Ramos (cell line): ENCODE measurements at regions not wholly inside any gene's neighbourhood (a gene's known extent, or its start where the extent isn't known, plus 50 kb on each side); places are given as distances from the start of the nearest gene placed in this dataset.
"Not testable (repeated sequence)": the region's sequence is repeated elsewhere in the genome, so short reads cannot be mapped to it uniquely, and the experiment has no call there.

Experiments used
- in situ Hi-C: fragments of 300-500 bp; cut with MboI; formaldehyde crosslinking; loops from one replicate; pipeline ENCODE4 v1.14.3; 2022; ENCODE audit warnings: low sequenced_read_pairs; ENCODE audit not compliant: unreplicated experiment

DNA sequence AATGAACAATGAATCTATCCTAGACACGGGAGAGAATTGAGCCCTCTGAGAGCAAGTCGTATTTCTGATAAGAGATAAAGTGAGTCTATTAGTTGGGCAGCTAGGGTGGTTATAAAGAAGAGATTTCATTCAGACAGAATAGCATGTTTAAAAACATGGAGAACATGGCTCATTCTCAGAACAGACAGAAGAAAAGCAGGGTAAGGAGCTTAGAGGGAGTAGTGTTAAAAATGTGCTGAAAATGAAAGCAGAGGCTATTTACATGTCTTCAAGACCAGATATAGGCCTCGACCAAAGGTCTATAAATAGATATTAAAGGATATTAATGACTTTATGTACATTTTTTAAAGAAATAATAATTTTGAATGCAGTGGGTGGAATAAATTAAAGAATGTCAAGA is 149.5 kb downstream of the SLITRK1 start:
- in situ Hi-C loops: no loop called here

DNA sequence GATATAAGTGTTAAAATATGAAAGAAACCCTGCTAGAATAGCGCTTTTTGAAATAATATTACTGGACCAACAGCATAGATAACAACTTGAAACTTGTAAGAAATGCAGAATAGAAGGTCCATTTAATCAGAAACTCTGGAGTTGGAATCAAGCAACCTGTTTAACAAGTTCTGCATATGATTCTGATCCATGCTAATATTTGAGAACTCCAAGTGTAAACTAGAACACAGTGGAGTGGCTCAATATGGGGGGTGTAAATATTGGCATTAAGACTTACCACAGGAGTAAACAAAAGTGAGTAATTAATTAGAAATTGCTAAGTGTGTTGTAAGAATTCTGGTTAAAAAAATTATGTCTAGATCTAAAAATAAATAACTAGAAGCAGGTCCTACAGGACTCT is 151.2 kb downstream of the SLITRK1 start:
- in situ Hi-C loops: no loop called here

DNA sequence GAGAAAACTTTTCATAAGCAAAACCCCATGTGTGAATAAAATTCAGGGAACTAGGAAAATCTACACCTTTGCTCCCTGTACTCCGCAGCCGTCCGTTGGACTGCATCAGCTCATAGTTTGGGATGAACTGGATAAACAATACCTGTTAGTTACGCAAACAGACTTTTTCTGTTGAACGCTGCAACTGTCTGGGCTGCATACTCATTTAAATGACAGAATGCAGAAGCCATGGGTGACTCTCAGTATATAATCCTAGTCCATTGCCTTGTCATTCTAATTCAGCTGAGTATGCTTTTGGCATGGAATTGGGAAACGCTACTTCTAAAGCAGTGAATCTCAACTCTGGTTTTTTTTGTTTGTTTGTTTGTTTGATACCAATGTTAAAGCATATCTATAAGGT is 151.6 kb downstream of the SLITRK1 start:
- in situ Hi-C loops: no loop called here

DNA sequence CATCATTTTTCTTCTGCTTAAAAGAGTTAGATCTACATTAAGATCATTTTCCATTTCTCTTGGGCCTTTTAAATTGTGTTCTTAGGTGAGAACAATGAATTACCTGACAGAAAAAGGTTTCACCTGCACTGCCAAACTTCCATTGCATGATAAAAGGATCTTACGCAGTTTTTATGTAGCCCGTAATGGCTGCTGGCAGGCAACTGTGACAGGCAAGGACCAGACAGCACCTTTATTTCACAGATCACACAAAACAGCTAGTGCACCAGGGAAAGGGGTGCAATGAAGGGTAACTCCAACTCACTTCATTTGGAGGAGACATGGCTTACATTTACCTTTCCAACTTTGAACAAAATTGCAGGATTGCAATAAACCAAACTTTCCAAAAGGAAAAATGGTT is 159.8 kb downstream of the SLITRK1 start:
- in situ Hi-C loops: no loop called here

DNA sequence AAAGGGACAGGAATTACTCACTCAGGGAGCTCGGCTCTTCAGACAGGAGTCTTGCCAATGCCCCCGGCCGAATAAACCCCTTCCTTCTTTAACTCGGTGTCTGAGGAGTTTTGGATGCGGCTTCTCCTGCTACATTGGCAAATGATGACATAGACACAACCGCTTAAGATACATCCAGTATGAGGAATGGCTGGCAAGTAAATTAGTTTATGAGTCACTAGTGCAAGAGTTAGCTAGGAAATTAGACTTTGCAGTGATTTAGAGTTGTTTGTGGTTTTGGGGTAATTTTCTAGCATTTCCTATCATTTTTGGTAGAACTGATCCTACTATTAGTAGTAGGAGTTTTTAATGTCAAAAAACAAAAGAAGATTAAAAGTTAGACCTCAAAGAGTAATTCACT is 166.2 kb downstream of the SLITRK1 start:
- in situ Hi-C loops: no loop called here

DNA sequence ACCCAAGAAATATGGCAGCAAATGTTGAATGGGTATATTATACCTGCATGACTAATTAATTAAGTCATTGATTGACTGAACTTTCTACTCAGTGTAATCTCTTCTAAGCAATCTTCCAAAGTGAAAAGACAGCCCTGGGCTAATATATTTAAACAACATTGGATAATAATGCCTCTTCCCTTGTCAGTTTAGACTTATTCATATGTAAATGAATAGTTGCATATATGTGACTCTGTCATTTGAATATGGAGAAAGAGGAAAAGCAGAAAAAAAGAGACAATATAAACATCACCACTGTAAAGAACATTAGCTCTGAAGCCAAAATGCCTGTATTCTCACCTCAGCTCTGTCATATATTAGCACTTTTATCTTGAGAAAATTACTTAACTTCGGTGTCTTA is 168.0 kb downstream of the SLITRK1 start:
- in situ Hi-C loops: no loop called here

DNA sequence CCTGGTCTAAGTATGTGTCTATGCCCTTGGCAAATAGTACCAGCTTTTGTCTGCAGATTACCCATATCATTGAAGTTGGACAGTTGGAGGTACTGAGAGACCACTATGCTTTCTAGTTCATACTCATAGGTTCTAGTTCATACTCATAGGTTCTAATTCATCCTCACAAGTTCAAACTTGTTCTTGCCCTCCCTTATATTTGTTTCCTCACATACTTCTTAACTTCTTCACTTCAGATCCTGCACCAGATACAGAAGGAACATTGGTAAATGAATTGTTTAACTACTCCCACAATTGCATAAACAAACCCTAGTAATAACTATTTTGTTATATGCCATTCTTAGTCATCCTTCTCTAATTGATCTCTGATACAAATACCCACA is 172.2 kb downstream of the SLITRK1 start:
- in situ Hi-C loops: no loop called here

DNA sequence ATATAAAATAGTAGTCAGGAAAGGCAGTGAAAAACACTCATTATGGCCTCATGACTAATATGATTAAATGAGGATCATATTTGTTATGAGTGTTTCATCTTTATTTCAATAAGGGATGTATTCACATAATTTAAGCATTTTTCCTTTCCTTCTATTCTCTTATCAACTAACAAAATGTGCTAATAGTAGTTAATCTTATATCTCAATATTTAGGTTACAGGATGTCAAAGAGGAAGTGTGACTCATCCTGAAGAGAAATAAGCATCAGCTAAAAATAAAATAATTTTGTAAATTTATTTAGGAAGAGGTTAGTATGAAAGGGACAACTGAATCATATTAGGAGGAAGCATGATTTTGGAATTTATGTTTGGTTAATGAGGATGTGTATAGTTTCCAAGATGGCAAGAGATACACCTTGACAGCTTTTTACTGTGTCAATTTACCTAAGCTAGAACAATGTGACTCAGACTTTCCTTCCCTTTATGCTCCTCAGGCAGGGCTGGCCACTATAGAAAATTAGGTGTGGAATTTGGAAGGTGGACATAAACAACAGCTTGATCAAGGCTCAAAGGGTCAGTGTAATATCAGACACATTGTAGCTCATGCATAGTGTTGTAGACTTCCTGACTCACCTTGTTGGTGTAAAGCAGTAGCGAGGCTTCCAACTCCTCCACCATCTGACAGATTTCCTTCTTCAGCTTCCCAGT is 172.7 kb downstream of the SLITRK1 start:
- in situ Hi-C loops: no loop called here

DNA sequence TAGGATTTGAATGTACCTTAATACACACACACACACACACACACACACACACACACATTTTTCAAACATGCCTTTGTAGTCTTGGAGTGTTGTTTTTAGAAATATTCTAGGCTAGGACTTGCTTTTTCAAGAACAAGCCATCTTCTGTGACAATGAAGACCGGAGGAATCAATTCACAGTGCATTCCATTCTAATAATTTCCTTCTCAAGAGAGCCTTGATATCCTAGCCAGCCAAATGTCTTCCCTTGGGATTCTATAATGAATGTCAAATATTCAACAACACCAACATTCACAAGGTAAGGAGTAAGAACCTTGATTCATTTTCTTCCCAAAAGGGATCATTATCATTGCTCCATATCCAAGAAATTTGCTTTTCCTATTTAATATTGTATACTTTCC is 180.3 kb downstream of the SLITRK1 start:
- in situ Hi-C loops: no loop called here

DNA sequence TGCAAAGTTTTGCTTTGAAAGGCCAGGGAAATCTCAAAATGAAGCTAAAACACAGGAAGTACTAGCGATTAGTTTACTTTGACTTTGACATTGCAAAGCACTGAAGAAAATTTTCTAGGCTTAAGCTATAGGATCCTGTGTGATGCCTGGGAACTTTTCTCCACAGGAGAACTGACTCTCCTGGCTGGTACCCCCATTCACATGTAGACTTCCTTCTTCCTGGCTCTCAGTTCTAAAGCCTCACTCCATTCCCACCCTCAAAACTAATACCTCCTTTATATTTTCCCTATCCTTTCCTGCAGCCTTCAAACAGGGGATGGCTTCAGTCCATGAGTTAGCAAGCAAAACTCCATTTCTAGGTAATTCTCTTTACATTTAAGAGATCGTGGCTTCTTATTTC is 189.5 kb downstream of the SLITRK1 start:
- in situ Hi-C loops: no loop called here

DNA sequence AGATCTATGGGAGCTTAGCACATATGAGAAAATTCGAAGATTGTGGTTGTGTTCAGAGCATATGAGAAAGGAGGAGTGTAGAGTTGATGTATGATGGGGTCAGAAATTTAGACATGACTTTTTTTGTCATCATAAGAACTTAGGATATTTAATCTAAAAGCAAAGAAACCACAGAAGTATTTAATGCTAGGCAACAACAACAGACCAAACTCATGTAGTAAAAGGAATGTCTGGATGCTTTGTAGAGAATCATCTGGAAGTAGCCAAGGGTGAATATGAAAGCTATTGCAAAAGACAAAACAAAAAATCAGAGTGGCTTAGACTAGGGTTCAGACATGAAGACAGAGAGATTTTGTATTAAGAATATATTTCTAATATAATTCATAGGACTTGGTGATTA is 190.3 kb downstream of the SLITRK1 start:
- in situ Hi-C loops: no loop called here

DNA sequence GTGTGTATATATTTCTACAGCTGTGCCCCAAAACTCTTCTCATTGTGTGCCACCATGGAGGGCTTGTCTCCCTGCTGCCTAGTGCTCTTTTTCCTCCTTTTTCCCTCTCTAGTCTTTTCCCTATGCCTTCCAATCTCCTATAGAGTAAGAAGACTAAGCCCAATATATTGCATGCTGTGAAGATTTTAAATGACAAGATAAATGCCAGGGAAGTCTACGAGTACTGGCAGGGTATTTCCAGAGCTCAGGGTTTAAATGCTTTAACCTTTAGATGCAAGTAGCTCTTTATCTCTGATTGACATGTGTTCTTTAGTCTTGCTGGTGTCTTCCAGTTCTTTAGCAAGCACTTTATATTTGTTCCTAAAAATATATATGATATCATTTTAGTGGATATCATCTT is 200.7 kb downstream of the SLITRK1 start:
- in situ Hi-C loops: no loop called here

DNA sequence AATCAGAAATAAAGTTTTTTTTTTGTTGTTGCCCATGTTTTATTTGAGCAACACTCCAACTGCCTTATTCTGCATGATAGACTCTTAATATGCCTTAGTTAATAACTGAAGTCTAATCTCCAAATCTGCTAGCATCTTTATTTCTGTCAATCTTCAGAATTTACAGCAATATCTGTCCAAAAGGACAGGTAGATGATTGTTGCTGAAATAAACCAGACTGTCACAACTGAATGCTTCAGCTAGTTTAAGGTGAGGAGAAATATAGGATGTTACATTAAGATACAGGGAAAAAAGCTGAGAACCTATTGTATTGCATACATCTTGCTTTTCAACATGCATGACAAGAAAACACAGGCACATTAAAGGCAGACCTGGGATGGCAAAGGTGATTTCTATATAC is 204.3 kb downstream of the SLITRK1 start:
- in situ Hi-C loops: no loop called here

DNA sequence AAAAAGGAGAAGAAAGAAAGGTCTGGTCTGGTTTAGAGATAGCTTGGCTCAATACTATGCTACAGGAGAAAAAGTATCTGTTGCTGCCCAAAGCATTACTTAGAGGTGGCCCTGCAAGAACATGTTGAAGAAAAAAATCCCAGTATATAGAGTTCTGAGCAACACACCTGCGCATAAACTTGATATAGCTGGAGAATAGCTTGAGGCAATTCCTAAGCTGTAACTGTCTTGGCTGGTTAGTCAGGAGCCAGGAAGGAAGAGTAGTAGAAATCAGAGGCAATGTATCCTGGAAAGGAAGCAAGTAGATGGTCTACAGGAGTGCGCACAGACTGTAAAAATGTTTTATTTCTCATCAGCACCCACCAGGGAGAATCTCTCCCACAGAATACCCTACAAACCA is 209.7 kb downstream of the SLITRK1 start:
- in situ Hi-C loops: no loop called here

DNA sequence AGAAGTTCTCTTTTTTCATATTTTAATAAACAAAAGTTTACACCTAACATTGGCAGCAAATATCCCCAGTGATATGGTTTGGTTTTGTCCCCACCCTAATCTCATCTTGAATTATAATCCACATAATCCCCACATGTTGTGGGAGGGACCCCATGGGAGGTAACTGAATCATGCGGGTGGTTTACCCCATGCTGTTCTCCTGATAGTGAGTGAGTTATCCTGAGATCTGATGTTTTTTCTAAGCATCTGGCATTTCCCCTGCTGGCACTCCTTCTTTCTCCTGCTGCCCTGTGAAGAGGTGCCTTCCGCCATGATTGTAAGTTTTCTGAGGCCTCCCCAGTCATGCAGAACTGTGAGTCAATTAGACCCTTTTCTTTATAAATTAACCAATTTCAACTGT is 214.7 kb downstream of the SLITRK1 start:
- in situ Hi-C loops: no loop called here

DNA sequence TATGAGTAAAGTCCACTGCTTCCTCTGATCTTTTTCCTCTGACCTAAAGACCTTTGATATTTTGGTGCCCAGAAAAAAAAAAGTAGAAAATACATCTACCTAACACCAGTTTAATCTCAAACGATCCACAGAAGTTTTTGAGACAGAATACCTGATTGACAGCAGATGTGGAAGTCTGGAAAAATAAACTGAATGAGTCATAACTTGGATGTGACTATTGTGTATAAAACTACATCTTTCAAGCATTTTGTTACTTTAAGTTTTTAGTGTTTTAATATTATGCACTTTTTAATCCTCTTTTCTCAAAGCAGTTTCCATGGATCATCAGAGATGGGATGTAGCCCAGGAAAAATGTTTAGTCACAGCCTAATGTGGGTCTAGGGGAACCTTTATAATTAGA is 216.1 kb downstream of the SLITRK1 start:
- in situ Hi-C loops: no loop called here

DNA sequence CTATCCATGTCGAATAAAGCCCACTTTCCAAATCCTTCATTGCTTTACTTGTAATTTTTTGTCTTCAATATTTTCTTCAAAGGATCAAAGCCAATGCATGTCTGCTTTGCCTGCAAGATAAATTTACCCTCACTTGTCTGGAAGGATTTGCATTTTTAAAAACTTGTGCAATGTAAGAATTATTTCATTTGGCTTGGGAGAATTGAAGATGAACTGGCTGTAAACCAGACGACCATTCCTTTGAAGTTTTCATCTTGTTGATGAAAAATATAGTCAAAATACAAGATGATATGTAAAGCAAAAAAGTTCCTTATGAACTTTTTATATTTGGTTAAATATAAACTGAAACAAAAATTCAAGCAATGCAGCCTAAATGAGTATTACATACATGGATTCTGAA is 225.0 kb downstream of the SLITRK1 start:
- in situ Hi-C loops: no loop called here

DNA sequence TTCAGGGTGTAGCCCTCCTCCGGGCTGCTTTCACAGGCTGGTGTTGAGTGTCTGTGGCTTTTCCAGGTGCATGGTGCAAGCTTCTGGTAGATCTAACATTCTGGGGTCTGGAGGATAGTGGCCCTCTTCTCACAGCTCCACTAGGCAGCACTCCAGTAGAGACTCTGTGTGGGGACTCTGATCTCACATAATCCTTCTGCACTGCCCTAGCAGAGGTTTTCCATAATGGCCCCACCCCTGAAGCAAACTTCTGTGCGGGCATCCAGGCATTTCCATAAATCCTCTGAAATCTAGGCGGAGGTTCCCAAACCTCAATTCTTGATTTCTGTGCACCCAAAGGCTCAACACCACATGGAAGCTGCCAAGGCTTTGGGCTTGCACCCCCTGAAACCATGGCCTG is 239.7 kb downstream of the SLITRK1 start:
- in situ Hi-C loops: not testable (repeated sequence)

DNA sequence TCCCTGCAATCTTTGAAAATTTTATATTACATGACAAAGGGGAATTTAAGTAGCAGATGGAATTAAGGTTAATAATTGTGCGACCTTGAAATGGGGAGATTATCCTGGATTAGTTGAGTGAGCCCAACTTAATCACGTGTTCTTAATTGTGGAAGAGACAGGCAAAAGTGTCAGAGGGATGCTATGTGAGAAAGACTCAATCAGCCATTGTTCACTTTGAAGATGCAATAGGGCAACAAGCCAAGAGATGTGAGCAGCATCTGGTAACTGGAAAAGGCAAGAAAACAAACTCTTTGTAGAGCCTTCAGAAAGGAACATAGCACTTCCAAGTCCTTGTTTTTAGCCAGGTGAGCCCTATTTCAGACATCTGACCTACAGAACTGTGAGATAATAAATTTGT is 247.7 kb downstream of the SLITRK1 start:
- in situ Hi-C loops: no loop called here

DNA sequence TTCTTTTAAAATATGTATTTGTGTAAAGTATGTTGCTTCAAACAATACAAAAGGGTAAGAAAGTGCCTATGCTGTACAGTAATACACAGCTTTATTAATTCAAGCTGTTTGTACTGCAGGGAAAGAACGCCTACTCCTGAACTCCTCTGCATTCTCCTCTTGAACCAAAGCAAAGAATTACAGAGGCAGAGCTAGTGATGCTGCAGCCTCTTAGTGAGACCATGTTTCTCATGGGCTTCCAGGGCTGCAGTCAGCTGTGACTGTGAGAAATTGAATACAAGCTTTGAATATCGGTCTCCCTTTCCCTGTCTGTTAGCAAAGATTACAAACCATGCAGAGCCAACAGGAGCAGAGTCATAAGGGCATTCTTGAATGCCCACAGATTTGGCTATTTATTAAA is 248.5 kb downstream of the SLITRK1 start:
- in situ Hi-C loops: no loop called here

DNA sequence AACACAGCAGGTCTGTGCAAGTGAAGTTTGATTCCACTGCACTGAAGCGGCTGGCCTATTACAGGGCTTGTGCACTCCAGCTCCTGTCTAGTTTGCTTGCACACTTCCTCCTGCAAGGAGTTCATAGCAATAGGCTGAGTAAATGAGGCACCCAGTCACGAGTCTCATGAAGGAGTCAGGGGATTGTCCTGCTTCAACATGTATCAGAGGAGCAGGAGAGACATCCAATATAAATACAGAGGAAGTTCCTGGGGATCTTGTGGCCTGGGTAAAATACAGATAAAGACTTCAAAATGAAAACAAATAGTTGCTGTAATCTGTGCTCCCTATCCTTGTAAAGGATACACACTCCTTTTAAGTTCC is 259.9 kb downstream of the SLITRK1 start:
- in situ Hi-C loops: no loop called here

DNA sequence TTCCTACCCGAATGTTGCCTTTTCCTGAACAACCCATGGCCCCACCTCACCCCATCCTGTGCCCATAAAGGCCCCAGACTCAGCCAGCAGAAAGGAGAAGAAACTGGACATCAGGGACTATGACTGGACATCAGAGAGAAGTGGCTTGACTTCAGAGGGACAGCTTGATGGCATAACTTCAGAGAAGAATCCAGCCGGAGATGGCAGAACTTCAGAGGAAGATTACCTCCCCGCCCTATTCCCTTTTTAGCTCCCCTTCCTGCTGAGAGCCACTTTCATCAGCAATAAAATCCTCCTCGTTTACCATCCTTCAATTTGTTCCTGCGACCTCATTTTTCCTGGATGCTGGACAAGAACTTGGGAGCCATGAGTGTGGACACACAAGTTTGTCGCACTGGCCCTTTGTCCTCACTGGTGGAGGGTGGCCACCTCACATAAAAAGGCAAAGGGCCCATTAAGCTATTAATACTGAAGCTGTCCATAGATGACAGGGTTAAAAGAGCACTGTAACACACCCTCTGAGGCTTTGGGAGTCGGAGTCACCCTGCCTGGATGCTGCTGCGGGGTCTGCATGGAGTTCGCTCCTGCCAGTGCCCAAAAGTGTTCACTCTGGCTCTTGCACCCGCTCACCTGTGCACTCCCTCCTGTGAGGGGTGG is 260.4 kb downstream of the SLITRK1 start:
- in situ Hi-C loops: no loop called here
